Ammon's horn (tissue), 1 donor: ENCODE measurements at regions not wholly inside any gene's neighbourhood (a gene's known extent, or its start where the extent isn't known, plus 50 kb on each side); places are given as distances from the start of the nearest gene placed in this dataset.

ENCODE experiments used
- DNase-seq: peaks from one replicate; pipeline ENCODE4 v3.0.0-alpha.2; 2016; ENCODE audit warnings: low spot score

GRCh38 chr15:29873947-29874411 lies 51.7 kb upstream of the TJP1 start:
- peak; percentile 40 for DNase-seq

GRCh38 chr15:29873264-29873663 lies 51.0 kb upstream of the TJP1 start:
- no peak for DNase-seq

DNA sequence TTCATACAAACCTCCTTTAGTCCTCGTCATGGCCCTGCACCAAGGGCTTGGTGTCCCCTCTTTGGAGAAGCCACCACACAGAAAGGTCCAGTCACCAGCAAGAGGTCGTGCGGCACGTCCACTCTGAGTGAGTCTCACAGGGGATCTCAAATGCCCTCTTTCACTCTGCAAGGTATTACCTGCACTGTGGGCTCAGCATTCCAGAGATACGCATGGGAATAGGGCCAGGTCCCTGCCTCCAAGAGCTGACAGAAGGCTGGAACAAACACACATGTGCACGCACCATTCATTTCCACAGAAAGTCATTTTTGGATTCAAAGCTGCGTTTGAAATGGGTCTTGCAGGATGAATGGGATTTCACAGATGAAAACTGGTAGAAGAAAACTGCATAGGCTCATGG lies 50.4 kb upstream of the TJP1 start:
- DNase-seq, result peak; percentile 25
